ENCODE measurements at regions not wholly inside any gene's neighbourhood (a gene's known extent, or its start where the extent isn't known, plus 50 kb on each side); places are given as distances from the start of the nearest gene placed in this dataset.

DNA sequence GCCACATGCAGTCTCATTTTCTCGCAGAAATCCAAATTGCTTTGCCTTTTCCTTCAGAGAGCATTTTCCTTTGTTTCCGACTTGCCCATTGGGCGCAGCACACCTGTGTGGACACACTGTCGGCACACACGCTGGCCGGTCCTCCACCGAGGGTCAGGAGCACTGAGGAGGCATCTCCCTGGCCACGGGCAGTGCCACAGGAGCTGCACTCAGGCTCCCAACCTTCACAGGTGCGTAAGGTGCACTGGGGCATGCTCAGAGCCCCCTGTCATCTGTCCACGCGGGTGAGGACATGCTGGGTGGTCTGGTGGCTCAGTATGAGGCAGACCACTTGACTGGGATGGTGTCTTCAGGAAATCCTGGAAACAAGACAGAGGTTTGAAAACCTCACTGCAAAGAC is 779.1 kb downstream of the BRD1 start:
- no peak for DNase-seq

GRCh38 chr22:49047447-49047846 is 780.2 kb downstream of the BRD1 start:
- peak; percentile 19 for DNase-seq

DNA sequence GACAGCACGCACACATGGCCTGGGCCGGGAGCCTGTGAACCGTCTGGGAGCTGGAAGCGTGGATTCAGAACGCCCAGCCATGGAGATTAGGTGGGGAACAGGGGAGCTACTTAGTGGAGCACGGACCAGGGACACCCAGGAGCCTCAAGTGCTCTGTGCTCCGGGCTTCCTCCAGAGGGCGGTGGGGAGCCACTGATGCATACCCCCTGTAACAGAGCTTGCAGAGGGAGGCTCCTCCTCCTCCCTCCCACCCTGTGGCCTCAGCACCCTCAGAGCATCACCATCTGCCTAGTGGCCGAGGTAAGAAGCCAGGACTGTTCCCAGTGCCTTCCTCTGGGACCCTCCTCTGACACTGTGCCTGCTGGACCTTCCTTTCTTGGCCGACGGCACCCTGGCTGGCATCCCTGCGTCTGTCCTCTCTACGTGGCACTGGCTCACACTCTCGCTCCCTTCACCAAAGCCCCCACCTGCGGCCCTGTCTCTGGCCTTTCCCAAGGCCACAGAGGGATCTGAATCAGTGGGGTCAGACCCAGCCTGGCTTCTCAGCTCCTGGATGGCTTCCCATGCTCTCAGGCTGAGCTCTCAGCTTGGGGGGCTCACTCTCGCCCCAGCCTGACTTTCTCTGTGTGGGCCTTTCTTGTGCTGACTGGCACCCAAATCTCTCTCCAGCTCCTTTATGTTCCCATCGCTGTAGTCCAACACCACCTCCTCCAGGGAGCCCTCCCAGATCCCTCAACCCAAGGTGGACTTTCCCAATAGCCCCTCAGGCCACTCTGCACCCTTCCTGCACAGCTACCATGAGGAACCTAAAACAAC is 780.9 kb downstream of the BRD1 start:
- peak; percentile 40 for DNase-seq

GRCh38 chr22:49046000-49046545 is 781.6 kb downstream of the BRD1 start:
- no peak for DNase-seq

DNA sequence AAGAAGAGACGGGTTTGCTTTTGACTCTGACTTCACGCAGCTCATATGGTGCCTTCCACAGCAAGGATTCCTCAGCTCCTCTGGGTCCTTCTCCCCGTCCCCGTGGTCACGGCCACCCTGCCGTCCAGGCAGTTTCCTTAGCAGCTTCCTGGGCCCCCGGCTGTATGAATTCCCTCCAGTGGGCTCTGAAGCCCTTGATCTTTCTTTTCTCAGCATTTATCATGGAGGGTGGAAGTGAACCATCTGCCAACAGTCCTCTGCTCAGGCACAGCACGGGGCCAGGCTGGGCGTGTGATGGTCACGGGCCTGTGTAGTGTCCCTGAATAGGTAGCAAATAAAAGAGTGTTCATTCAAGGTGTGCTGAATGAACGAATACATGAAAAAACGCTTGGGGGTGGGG is 782.4 kb downstream of the BRD1 start:
- no peak for DNase-seq

DNA sequence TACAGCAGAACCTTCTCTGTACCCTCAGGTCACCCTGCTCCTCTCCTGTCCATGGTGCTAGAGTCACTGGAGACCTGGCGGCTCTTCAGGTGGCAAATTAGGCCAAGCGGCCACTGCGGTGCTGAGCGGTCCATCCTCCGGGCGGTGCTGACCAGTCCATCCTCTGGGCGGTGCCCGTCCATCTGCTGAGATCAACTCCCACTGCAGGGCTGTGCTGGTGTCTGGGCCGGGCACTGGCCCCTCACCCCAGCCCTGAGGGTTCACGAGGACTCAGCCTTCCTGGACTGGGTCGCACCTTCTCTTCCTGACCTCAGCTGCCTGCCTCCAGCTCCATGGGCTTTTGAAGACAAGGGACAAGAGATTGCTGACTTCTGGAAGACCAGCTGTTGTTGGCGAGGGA is 782.9 kb downstream of the BRD1 start:
- no peak for DNase-seq

DNA sequence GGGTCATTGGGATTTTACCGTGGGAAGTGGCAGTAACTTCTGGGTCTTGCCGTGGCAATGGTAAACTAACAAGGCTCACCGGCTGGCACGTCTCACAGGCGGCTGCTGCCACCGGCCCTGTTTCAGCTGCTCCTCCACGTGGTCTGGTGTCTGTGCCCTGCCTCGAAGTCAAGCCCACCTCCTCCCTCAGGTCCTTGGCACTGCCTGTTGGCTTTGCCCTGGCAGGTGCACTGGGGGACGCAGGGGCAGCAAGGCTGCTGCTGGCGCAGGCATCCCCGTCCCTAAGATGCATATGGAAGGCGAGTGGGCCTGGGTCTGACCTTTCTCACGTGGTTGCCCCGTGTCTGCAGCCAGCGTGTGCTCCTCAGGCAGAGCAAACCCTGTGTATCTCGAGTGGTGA is 783.6 kb downstream of the BRD1 start:
- DNase-seq, result no peak

DNA sequence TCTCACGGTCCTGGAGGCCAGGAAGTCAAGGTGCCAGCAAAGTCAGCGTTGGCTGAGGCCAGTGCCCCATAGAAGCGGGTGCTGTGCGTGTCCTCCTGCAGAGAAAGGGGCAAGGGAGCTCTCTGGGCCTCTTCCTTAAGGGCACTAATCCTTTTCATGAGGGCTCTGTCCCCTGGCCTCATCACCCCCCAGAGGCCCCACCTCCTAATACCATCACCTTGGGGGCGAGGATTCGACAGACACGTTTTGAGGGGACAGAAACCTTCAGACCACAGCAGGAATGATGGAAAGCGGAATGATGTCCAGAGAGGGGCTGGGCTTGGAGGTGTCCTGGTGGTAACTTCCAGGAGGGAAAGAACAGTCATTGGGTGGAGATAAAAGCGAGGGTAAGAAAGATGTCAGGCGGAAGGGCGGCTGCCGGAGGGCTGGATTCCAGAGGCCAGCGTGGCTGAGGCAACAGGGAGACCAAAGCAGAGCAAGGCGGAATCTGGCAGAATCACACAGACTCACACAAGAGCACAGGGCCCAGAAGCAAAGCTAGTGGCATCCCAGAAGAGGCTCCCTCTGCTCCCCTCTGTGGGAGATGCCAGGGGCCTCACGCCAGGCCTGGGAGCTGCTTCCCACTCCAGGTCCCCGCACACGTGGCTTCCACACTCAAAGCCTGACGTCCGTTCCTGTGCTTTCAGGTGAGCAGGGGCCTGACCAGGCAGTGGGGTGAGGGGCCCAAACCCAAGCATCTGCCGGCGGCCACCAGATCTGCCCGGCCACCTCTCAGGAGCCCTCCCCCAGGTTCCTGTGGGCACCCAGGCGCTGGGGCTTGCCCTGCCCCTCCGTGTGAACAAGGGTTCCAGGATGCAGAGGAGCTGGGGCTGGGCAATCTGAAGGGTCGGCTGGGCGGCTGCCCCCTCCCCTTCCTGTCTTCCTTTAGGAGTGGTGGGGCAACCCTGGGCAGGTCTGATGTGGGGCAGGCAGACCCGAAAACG is 784.5 kb downstream of the BRD1 start:
- no peak for DNase-seq

- DNase-seq, result no peak
Observed at GRCh38 chr22:49042066-49042465, 785.6 kb downstream of the BRD1 start.

GRCh38 chr22:49040754-49041467 is 786.8 kb downstream of the BRD1 start:
- no peak for DNase-seq

DNA sequence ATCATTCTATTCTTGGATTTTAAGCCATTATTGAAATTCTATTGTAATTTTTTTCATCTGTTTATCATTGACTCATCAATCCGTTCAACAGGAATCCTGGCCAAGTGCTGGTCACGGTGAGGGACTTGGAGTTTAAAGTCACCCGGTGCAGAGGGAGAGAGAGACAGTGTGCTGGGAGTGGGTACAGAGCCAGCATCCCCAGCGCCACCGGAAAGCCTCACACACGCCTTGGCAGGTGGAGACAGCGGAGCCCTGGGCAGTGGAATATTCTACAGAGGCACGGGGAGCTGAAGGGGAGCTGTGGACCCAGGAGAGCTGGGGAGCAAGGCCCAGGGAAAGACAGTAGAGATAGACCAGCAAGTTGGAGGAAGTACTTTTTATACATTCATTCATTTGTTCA is 787.6 kb downstream of the BRD1 start:
- DNase-seq, result no peak

GRCh38 chr22:49039625-49040024 is 788.0 kb downstream of the BRD1 start:
- DNase-seq, result no peak

- no peak for DNase-seq
Observed at GRCh38 chr22:49037701-49038245, 789.9 kb downstream of the BRD1 start.

DNA sequence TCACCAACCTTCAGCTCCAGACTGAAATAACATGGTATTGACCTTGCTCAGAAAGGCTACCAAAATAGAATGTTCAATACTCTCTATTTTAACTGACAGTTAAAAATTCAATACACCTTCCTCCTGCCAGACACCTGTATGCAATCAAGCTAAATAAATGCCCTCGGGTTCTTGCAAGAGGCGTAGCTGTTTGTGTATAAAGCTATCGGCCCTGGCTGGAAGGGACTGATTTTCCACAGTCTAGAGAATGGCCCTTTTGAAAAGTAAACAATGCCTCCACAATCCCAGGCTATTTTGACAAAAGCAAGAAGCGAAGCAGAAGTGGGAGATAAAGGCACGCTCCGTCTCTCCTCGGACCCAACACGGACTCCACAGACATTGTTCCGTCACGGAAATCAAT is 791.2 kb downstream of the BRD1 start:
- DNase-seq, result no peak

DNA sequence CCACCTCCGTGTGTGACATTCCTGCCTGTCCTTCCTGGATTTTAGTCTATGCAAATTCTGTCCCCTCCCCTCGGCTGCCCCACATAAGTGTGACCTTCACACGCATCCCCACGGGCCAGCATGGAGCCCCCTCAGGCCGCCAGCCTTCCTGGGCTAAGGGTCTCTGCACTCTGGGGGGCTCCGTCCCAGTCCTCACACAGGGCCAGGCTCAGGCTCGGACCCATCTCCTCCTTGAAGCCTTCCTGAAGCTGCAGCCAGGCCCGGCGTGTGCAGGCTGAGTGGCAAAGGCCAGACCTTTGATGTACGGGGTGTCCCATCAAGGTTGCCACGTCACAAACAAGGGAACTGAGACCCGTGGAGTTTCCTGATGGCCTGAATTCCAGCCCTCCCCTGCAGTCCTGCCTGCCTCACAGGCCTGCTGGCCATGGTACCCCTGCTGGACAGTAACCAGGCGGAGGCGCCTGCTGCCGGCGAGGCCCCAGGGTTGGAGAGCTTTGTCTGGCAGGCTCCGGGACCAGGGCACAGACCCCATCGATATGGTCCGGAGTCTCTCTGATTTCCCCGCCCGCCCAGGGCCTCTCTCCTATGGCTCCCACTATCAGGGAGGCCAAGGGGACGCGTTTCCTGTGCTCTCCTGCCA is 791.7 kb downstream of the BRD1 start:
- DNase-seq, result no peak

- DNase-seq, result no peak
Observed at GRCh38 chr22:49034836-49035817, 792.5 kb downstream of the BRD1 start.

DNA sequence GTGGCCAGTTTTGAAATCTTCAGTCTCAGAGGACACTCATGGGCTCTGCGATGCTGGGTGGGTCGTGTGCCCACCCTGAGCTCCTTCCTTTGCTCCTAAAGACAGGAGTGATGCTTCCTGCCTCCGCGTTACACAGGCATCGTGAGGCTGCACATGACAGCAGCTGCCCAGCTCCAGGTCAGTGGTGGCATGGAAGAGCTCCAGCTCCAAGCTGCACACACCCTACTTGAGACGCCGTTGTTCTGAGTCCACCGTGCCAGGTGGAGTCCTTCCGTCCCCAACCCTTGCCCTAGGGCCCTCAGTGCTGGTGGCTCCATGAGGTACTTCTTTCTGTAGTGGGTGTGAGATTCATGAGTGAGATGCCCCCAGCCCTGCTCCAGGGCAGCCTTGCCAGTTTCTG is 794.1 kb downstream of the BRD1 start:
- DNase-seq, result no peak

DNA sequence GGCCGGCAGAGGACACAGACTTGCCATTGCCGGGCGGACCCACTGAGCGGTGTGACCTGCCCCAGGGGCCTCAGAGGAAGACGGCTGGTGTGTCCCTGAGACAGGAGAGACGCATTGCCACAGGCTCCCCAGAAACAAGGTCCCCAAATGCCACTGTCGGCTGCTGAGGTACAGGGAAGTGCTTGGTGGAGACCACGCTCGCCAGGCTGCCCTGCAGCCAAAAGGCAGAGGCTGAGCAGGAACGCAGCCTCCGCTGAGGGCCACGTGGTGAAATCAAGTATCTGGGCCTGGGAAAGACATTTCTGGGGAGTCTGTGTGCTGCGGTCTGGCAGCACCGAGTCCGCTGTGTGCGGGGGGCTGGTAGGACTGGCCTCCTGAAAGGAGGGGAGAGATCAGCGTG is 794.9 kb downstream of the BRD1 start:
- no peak for DNase-seq

GRCh38 chr22:49031746-49032330 is 795.8 kb downstream of the BRD1 start:
- DNase-seq, result no peak

GRCh38 chr22:49028111-49028510 is 799.6 kb downstream of the BRD1 start:
- DNase-seq, result no peak

- no peak for DNase-seq
Observed at GRCh38 chr22:49027368-49027670, 800.4 kb downstream of the BRD1 start.
